IPS-11a (cell line): ENCODE measurements at regions not wholly inside any gene's neighbourhood (a gene's known extent, or its start where the extent isn't known, plus 50 kb on each side); places are given as distances from the start of the nearest gene placed in this dataset.
"Not testable (repeated sequence)": the region's sequence is repeated elsewhere in the genome, so short reads cannot be mapped to it uniquely, and the experiment has no call there.

Experiments
- H3K4me3 ChIP-seq: one replicate; pipeline ENCODE4 v1.5.1; 2013; ENCODE audit warnings: low read depth, low read length, control low read depth

DNA sequence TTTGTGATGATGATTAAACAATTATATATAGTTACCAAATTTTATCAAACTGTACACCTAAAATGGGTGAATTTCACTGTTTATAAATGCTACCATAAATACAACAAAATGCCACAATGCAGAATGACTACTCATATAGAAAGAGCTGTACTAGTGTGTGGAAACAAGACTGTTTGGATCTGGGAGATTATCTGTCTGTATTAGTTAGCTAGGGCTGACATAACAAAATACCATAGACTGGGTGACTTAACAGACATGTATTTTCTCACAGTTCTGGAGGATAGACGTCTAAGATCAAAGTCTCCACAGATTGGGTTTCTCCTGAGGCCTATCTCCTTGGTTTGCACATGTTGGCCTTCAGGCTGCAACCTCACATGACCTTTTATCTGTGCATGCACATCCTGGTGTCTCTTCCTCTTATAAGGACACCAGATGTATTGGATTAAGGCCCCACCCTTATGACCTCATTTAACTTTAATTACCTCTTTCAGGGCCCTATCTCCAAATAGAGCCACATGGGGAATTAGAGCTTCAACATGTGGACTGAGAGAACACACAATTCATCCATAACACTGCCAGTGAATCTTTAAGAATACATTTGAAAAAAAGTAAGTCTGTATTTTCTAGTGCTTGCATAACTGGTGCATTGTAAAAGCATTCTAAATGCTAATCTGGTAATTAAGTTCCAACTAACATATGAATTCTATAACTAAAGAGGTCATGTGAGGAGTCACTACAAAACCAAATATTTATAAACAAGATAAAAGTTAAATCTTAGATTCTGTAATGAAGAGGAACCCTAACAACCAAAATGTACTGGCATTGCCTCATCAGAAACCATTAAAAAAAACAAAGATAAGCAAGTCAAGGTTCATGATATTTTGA, 699.6 kb downstream of the NYAP2 start:
- H3K4me3 ChIP-seq: no peak overlapping the region

DNA sequence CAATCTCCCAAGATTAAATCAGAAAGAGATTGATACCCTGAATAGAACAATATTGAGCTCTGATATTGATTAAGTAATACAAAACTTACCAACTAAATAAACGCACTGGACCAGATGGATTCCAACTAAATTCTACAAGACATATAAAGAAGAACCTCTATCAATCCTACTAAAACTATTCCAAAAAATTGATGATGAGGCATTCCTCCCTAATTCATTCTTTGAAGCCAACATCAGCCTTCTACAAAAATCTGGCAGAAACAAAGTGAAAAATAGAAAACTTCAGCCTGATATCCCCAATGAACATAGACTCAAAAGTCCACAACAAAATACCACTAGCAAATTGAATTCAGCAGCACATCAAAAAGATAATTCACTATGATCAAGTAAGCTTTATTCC, 695.5 kb downstream of the NYAP2 start:
- no peak overlapping the region for H3K4me3 ChIP-seq

DNA sequence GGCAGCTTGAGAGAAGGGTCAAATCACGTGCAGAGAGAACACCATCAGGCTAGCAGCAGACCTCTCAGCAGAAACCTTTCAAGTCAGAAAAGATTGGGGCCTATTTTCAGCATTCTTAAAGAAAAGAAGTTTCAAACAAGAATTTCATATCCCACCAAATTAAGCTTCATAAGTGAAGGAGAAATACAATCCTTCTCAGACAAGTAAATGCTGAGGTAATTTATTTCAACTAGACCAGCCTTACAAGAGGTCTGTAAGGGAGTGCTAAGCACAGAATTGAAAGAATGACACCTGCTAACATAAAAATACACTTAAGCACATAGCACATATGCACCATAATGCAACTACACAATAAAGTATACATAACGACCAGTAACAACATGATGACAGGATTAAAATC, 693.9 kb downstream of the NYAP2 start:
- no peak overlapping the region for H3K4me3 ChIP-seq

DNA sequence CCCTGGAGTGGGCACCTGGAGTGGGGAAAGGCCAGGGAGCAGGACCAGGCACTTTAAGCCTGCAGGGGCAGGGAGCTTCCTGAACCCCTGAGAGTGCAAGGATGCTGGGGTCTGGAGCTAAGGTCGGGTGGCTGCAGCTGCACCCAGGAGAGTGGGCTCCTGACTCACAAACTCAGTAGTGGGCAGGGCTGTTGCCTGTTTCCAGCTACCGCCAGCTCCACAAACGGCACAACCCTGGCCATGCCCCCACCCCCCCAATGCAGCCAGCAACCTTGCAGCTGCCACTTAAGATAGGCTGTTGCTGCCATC, 688.8 kb downstream of the NYAP2 start:
- H3K4me3 ChIP-seq: no peak overlapping the region

DNA sequence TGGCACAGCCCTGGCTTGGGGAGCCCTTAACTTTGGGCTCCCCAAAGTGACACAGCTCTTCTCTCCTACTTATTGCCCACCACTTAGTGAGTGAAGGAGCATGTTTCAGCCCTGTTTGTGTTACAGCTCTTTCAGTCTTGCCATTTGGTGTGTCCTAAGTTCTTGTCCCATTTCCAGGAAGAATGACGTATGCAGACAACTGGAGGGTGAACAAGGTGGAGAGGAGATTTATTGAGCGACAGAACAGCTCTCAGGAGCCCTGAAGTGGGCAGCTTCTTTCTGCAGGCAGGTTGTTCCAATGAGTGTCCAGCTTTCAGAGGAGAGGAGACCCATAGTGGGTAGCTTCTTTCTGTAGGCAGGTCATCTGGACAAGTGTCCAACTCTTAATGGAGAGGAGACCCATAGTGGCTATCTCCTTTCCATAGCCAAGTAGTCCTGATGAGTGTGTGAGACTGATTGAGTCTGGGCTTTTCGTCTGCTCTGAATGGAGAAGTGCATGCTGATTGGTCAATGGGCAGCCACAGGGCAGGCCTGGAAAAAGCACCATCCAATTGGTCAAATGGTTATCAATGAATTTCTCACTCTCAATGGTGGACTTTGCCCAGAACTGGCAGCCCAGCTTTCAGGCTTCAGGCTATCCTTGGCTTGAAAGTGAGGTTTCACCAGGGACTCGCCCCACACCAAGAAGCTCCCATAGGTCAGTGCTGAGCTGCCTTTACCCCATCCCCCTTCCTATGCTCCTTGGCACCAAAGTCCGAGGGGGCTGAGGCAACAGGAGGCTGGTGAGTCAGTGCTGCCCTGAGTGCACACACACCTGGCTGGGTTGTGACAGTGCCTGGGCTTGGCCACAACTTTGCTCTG, 688.2 kb downstream of the NYAP2 start:
- H3K4me3 ChIP-seq: no peak overlapping the region

DNA sequence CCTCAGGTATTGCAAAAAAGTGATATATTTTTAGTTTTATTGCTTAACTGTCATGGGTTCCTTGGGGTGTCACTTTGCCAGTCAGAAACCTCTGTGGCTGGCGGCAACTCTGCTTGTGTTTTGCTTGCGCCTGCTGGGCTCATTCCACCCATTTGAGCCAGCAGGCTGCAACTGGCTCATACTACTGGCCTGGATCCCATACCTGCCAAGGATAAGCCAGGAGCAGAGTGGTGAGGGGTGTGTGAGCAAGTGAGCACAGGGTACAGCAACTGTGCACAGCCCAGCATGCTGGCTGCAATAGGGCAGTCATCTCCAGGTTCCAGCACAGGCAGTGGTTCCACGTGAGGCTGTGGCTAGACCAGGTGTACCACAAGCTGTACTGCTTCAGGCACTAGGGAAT, 687.5 kb downstream of the NYAP2 start:
- no peak overlapping the region for H3K4me3 ChIP-seq

DNA sequence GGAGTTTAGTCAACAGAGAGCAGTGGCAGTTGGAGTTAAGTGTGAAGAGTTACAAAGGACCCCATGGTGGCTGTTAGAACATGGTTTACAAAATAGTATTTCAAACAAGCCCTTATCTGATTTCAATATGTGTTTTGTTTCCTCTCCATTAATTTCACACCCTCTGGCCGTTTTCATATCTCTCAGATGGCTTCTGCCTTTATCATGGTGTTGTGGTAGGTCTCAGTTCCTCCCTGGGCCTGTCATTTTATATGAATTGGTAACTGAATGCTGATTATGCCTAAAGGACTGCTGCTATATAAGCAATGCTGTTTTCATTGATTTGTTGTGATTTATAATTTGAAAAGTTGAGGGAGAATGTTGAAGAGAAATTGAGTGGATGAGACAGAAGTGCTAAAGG, 686.7 kb downstream of the NYAP2 start:
- no peak overlapping the region for H3K4me3 ChIP-seq

DNA sequence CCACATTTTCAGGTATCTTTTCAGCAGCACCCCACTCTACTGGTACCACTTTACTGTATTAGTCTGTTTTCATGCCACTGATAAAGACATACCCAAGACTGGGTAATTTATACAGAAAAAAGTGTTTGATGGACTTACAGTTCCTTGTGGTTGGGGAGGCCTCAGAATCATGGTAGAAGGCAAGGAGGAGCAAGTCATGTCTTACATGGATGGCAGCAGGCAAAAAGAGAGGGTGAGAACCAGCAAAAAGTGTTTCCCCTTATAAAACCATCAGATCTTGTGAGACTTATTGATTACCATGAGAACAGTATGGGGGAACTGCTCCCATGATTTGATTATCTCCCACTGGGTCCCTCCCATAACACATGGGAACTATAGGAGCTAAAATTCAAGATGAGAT, 685.9 kb downstream of the NYAP2 start:
- not testable (repeated sequence) for H3K4me3 ChIP-seq

DNA sequence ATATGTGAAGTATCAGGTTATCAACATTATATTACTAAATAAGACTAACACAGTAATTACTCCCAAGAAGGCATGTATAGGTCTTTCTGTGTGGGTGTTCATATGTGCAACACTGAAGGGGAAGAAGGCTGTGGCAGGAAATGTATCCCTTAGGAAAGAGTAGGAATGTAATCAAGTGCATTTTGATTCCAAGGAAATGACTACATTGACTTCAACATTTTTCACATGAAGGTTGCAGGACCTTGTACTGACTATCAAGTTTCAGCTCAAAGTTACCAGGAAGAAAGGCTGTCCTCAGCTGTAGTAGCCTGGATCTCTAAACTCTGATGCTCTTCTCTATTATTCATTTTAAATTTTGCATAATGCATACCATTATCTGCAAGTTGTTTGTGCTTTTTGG, 680.8 kb downstream of the NYAP2 start:
- H3K4me3 ChIP-seq: no peak overlapping the region

DNA sequence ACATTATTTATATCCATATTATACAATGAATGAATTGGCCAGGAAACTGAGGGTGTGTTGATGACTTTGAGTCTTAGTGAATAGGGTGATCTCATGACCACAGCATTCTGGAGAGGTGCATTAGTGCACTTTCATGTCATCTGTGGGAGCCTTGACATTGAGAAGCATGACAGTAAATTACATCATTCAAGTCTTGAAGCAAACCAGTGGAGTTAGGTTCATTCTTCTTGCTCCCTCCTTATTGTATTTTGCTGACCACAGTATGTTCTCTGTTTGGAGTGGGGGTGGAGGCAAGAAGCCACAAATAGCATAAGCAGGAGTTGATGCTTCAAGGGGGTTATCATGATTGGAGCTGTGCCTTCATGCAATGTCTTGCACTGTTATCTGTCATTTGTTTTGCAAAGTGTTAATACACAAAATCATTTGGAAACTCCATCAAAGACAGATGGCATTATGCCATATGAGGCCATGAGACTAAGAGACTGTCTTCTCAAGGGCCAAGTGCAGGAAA, 680.2 kb downstream of the NYAP2 start:
- H3K4me3 ChIP-seq: no peak overlapping the region

DNA sequence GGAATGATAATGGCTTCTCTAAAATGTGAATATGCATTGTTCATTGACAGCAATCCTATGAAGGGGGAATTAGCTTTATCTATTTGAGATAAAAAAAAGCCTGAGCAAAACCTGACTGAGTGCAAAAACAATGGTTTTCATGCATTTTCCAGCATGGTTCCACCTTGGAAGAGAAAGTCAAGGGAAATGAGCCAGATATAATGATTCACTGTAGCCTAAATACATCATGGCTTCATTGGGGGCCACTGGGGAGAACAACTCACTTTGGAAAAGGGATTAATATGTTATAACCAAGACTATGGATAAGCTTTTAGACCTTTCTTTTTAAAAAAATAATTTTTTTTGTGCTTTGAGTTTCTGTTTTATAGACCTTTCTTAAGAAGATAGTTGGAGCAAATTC, 679.7 kb downstream of the NYAP2 start:
- no peak overlapping the region for H3K4me3 ChIP-seq

DNA sequence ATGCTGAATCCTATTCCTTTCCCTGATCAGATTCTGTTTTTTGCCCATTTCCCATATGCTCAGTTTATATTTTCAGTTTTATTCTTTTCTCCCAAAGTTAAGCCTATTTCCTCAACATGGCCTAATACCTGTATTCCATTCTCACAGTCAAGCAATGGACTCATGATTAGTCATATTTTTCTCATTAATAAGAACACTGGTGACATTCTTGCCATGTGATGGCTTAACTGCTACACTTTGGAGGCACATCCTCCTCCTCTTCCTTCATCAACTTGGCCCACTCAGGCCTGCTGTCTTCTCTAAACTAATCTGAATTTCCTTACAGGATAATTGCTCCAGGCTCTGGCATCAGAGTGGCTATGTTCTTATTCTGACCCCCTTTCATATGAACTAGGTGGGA, 679.2 kb downstream of the NYAP2 start:
- H3K4me3 ChIP-seq: no peak overlapping the region

DNA sequence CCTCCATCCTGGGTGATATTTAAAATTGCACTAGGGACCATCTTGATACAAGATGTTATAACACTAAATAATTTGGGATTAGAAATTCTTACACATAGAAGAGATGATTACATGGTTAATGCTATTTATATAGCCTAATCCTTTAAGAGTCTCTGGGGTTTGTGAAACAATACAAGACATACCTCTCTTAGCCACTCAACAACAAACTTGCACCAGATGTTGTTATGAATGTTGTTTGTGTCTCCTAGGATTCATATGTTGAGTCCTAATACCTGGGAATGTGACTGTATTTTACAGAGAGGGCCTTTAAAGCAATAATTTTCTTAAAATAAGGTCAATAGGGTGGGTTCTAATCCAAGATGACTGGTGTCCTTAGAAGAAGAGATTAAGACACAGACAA, 678.3 kb downstream of the NYAP2 start:
- no peak overlapping the region for H3K4me3 ChIP-seq

DNA sequence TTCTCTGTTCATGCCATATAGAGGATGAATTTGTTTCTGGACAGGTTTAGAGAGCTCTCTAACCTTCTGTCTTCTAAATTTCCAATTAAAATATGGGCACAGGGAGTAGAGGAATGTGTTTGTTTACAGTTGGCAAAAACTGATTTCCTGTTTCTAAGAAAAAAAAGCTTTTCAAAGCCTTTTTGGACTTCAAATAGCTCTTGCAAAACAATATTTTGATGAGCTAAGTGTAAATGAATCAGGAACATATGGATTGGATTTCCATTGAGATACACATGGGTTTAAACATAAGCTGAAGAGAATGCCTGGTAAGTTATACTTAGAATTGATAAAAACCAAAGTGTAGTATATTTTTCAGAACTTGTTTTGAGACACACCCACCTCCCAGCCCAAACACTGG, 677.5 kb downstream of the NYAP2 start:
- H3K4me3 ChIP-seq: no peak overlapping the region

DNA sequence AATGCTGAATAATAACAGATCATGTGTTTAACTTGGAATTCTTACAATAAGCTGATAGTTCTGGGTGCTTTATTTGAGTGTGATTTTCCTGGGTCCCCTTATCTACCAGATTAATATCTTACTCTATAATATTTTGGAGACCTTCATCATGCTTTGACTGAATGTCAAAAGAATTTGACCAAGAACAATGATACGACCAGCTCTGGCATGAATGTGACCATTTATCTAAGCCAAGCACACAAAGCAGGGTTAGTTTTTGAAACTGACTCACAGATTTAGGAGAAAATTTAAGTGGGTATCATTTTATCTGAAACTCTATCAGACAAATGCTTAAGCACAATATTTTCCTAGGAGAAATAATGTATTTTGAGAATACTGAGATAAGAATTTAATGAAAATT, 677.0 kb downstream of the NYAP2 start:
- no peak overlapping the region for H3K4me3 ChIP-seq

DNA sequence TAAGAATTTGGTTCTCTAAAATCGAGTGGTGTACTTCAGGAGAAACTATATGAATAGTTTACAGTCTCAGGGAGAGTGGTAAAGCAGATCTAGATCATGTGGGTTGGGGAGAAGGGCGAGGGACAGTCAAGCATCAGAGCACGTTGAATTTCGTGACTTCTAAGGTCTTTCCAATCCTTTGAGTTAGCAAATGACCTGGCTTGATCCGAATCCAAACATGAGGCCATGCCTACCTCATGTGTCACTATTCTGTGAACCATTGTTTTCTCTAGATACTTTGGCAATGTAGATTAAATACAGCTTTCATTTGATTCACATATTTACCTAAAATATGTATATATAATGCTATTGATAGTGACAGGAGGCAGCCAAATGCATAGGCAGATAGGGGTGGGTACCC, 674.9 kb downstream of the NYAP2 start:
- H3K4me3 ChIP-seq: no peak overlapping the region

DNA sequence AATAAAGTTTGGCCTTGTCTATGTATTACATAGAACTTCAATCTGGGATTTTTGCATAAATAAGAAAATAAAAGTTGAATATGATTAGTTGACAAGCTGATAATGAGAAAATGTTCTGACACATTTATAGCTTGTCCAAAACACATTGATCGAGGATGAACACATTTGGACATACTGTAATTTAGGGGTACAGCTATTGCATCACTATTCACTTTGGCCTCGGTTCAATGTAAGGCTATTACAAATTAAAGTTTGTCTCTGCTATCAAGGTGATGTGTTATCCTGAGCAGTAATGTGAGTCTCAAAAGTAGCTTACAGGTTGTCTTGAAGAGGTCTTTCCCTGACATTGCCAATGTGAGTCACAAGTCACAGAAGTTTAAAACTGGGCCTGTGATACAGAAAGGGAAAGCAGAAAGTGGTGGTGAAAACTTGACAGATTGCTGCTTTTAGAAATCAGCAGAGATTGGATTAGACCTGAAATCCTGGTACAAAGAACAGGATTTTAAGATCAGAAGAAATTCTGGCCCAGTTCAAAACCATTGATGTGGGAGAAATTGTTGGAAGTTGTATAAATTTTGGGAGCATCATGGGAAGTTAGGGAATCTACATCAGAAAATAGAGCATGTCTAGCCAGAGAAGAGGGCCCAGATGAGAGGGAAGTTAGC, 674.1 kb downstream of the NYAP2 start:
- no peak overlapping the region for H3K4me3 ChIP-seq

DNA sequence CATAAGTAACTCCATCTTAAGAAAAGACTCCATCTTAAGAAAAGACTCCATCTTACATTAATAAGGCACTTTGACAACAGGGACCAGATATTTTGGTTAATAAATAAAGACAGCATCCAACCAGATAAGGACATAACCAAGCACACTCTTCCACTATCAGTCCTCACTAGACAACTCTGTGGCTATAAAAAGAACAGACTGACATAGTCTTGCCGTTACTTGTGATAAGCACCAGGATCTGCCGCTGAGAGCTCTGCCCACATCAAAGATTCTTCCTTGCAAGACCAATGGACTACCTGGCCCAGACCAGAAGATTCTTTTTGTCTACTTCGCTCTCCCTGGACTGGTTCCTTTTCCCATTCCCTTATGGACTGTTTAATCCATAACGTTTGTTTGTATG, 667.4 kb downstream of the NYAP2 start:
- no peak overlapping the region for H3K4me3 ChIP-seq

DNA sequence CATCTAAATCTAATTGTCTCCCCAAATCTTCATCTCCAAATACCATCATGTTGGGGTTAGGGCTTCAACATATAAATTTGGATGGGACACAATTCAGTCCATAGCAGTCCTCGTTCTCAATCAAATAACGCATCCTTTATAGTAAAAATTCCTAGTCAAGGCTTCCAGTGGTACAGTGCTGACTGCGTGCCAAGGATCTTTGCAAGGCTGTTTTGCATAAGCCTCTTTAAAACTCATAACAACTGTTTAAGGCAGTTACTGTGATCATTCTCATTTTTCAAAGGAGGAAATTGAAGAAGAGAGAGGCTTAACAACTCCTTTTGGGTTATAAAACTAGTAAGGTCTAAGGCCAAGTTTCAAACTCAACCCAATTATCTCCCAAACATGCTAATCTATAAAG, 666.9 kb downstream of the NYAP2 start:
- no peak overlapping the region for H3K4me3 ChIP-seq

DNA sequence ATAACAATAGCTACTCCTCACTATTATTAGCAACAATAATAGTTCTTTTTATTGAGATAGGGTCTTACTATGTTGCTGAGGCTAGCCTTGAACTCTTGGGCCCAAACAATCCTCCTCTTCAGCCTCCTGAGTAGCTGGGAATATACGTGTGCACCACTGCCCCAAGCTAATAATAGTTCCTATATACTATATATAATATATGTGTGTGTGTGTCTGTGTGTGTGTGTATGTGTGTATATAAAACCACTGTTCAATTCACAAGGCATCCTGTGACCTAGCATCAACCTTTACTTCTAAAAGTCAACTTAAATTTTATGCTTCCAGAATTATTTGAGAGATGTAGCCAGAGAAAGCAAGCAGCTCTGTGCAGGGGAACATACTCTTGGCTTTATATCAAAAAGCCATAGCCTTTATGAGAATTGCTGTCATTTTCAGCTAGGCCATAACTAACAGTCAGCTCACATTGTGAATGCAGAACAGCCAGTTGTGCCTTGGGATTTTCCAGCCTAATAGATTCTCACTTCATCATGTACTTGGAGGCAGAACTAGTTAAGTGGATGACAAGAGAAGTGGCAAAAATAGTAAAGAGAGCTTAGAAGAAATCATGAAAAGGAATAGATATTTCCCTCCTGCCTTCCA, 665.5 kb downstream of the NYAP2 start:
- no peak overlapping the region for H3K4me3 ChIP-seq
